ENCODE measurements at regions not wholly inside any gene's neighbourhood (a gene's known extent, or its start where the extent isn't known, plus 50 kb on each side); places are given as distances from the start of the nearest gene placed in this dataset.

- TF ChIP-seq CTCF (IDR thresholded peaks at IDR 0.05; ENCODE audit: low read depth, low read length, missing control alignments) = no peak
These were observed 140.1 kb downstream of the NXPE2 start for GRCh38 chr11:114818382-114818781.

GRCh38 chr11:114819028-114819427 lies 140.7 kb downstream of the NXPE2 start:
- no peak for TF ChIP-seq CTCF (IDR thresholded peaks at IDR 0.05; ENCODE audit: low read depth, low read length, missing control alignments)
- H3K27ac ChIP-seq = no peak overlapping the region
- no peaks in the 10 kb centered on the region for H3K27me3 ChIP-seq (replicated peaks)
- no peak for DNase-seq
- H3K36me3 ChIP-seq (replicated peaks) = no peaks in the 10 kb centered on the region
- no peak overlapping the region for H3K4me3 ChIP-seq (ENCODE audit: low read depth, low read length)
- in situ Hi-C loops (cut with HindIII; ENCODE audit: low pct_ligation_motif_present, low sequenced_read_pairs) = no loop called here

More at GRCh38 chr11:114818382-114818781, 140.1 kb downstream of the NXPE2 start:
- Histone ChIP-seq H3K27me3 (replicated peaks) (no peaks in the 10 kb centered on the region), H3K27ac (no peak overlapping the region), H3K4me3 (ENCODE audit: low read depth, low read length) (no peak overlapping the region), H3K36me3 (replicated peaks) (no peaks in the 10 kb centered on the region)
- in situ Hi-C loops (cut with HindIII; ENCODE audit: low pct_ligation_motif_present, low sequenced_read_pairs) = no loop called here
- no peak for DNase-seq

GRCh38 chr11:114820621-114821020 lies 142.3 kb downstream of the NXPE2 start:
- Histone ChIP-seq H3K36me3 (replicated peaks) (no peaks in the 10 kb centered on the region), H3K27me3 (replicated peaks) (no peaks in the 10 kb centered on the region), H3K4me3 (ENCODE audit: low read depth, low read length) (no peak overlapping the region), H3K27ac (no peak overlapping the region)
- in situ Hi-C loops (cut with HindIII; ENCODE audit: low pct_ligation_motif_present, low sequenced_read_pairs) = no loop called here
- TF ChIP-seq CTCF (IDR thresholded peaks at IDR 0.05; ENCODE audit: low read depth, low read length, missing control alignments) = no peak
- no peak for DNase-seq

GRCh38 chr11:114821621-114822412 lies 143.5 kb downstream of the NXPE2 start:
- Histone ChIP-seq H3K36me3 (replicated peaks) (no peaks in the 10 kb centered on the region), H3K27me3 (replicated peaks) (no peaks in the 10 kb centered on the region), H3K27ac (no peak overlapping the region), H3K4me3 (ENCODE audit: low read depth, low read length) (no peak overlapping the region)
- TF ChIP-seq CTCF (IDR thresholded peaks at IDR 0.05; ENCODE audit: low read depth, low read length, missing control alignments) = no peak
- no peak for DNase-seq
- in situ Hi-C loops (cut with HindIII; ENCODE audit: low pct_ligation_motif_present, low sequenced_read_pairs) = no loop called here

GRCh38 chr11:114826910-114827442 lies 148.6 kb downstream of the NXPE2 start:
- no peak for TF ChIP-seq CTCF (IDR thresholded peaks at IDR 0.05; ENCODE audit: low read depth, low read length, missing control alignments)
- DNase-seq = no peak
- no peak overlapping the region for H3K27ac ChIP-seq
- H3K36me3 ChIP-seq (replicated peaks) = no peaks in the 10 kb centered on the region
- no peak overlapping the region for H3K4me3 ChIP-seq (ENCODE audit: low read depth, low read length)
- no peaks in the 10 kb centered on the region for H3K27me3 ChIP-seq (replicated peaks)
- in situ Hi-C loops (cut with HindIII; ENCODE audit: low pct_ligation_motif_present, low sequenced_read_pairs) = no loop called here

Measured in brain microvascular endothelial cell (primary cell).